Ecto neural progenitor cell (in vitro differentiated cells): ENCODE measurements at regions not wholly inside any gene's neighbourhood (a gene's known extent, or its start where the extent isn't known, plus 50 kb on each side); places are given as distances from the start of the nearest gene placed in this dataset.
"Not testable (repeated sequence)": the region's sequence is repeated elsewhere in the genome, so short reads cannot be mapped to it uniquely, and the experiment has no call there.

Experiments used
- DNase-seq: peaks from one replicate; pipeline ENCODE4 v3.0.0-alpha.2; 2018; ENCODE audit warnings: low spot score

DNA sequence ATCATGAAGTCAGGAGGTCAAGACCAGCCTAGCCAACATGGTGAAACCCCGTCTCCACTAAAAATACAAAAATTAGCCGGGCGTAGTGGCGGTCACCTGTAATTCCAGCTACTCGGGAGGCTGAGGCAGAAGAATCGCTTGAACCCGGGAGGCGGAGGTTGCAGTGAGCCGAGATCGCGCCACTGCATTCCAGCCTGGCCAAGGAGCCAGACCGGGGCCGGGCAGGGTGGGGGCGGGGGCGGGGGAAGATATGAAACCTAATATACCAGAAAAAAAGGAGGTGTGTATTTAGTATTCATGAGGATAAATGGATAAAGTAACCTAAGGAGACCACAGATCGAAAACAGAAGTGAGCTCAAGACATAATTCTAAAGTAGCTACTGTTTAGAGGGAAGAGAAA lies 186.5 kb upstream of the KCND2 start:
- not testable (repeated sequence) for DNase-seq

DNA sequence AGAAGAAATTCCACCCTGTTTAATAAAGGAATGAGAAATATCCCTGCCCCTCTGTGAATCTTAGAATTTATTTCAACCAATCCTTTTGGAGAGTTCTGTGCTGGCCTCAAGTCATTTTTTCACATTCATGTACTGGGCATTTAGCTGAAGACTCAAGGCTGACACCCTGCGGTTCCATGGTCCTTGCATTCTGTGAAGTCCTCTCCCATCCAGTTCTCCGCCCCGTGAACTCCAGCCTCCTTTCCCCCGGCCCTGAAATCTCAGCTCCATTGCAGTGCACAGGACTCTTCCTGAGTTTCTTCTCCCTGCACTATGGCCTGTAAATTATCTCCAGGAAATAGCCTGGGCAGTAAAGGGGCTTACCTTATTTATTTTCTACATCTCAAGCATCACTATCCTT lies 183.0 kb upstream of the KCND2 start:
- no peak for DNase-seq

DNA sequence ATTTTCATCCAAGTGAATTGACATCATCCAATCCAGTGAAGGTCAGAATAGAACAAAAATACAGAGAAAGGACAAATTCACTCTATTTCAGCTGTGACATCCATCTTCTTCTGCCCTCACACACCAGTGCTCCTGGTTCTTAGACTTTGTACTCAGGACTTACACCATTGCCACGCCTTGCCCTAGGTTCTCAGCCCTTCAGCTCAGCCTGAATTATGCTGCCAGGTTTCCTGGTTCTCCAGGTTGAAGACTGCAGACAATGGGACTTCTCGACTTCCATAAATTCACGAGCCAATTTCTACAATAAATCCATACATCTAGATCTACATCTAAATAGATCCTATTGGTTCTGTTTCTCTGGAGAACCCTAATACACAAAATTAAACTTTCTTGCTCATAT lies 181.2 kb upstream of the KCND2 start:
- no peak for DNase-seq

DNA sequence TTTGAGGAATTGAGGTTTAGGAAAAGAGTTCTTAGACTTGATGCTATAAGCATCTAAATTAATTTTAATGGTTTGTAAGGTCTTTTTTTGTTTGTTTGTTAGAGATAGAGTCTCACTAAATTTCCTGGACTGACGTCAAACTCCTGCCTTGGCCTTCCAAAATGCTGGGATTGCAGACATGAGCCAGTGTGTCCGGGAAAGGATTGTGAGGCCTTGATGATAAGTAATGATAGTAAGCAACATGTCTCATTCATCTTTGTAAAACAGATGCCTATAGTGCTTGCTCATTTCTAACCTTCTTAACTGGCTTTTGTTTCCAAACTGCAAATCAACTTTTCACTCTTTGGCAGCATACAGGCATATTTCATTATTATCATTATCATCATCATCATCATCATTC lies 176.0 kb upstream of the KCND2 start:
- DNase-seq = no peak

DNA sequence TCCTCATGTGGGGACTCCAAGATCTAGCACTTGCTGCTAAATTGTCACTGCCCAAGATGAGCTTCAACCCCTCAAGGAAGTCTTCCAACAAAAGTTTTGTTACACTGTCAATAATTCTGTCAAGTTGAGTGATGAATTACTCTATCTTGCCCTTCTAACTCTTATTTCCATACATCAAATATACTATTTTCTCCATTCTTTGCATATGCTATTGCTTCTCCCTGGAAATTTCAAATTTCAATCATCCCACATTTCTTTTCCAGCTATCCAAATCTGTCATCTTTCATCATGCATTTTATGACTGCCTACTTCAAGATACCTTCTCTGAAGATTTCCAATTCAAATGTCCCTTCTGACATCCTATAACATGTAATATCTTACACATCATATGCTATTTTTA lies 175.2 kb upstream of the KCND2 start:
- no peak for DNase-seq

DNA sequence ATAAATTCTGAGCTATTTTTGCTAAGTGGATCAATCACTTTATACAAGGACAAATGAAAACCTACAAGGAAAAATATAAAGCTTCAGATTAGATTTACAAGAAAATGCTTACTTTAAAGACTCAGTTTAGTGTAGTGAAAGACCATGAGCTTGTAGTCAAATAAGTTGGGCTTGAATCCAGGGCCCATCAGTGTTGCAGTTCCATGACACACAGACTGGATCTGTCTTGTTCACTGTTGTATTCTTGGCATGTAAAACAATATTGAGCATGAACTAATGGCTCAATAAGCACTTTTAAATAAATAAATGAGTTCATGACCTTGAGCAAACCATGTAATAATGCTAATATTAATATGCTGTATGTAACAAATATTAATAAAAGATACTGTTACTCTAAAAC lies 164.6 kb upstream of the KCND2 start:
- DNase-seq = no peak

DNA sequence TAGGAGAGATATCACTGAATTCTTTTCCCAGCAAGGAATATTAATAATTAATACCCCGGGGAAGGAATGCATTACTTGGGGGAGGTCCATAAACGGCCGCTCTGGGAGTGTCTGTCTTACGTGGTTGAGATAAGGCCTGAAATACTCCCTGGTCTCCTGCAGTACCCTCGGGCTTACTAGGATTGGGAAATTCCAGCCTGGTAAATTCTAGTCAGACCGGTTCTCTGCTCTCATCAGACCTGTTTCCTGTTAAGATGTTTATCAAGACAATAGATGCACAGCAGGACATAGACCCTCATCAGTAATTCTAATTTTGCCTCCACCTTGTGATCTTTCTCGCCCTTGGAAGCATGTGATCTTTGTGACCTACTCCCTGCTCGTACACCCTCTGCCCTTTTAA lies 162.8 kb upstream of the KCND2 start:
- DNase-seq = no peak

DNA sequence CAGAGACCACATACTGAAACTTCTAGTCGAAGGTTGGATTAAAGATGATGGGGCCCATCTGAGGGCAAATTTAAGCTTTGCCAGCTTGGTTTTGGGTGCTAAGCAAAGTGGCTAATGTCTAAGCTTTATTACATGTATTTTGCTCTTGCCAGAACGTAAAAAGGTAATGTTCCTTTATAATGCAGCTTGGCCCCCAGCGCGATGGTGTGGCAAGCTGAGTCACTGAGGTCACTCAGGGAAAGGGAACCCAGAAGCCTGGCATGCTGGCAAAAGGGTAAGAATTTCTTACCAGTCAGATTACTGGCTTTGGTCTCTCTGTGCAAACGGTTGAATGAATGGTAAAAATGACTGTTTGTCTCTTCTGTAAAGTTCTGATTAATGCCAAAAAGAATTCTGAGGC lies 158.3 kb upstream of the KCND2 start:
- no peak for DNase-seq

DNA sequence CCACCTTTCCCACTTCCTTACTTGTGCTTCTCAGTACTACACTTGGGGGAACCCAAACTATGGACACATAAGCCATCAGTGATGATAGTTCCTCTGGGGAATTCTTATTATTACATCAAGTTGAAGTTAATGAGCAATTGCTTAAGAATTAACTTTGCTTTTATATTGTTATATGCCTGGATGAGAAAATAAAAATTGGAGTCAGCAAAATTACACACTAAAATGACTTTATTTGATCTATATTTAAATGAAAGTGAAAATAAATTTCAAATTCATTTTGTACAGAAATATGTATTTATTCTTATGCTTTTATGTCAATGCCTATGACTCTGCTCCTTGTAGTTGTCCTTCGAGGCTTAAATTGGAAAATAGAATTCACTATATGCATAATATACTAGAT lies 149.4 kb upstream of the KCND2 start:
- DNase-seq = no peak

DNA sequence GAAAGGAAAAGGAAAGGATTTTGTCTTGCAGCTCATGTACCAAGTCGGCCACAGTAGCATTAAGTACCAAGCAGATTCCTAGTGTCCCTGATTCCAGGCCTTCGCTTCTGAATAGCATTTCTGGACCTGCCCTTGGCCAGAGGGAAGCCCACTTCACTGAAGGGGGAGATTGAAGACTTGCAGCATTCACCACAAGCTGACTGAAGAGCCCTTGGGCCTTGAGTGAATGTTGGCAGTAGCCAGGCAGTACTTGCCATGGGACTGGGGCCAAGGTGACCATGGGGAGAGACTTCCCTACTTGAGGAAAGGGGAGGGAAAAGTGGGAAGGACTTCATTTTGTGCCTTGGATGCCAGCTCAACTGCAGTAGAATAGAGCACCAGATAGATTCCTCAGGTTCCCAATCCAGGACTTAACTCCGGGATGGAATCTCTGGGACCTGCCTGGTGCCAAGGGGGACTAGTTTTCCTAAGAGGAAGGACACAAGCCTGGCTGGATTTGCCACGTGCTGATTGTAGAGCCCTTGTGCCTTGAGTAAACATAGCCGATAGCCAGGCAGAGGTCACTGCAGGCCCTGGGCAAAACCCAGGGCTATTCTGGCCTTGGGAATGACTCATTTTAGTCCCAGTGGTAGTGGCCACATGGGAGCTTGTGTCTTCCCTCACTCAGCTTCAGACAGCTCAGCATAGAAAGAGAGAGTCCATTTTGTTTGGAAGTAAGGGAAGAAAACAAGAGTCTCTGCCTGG lies 141.7 kb upstream of the KCND2 start:
- DNase-seq = no peak

DNA sequence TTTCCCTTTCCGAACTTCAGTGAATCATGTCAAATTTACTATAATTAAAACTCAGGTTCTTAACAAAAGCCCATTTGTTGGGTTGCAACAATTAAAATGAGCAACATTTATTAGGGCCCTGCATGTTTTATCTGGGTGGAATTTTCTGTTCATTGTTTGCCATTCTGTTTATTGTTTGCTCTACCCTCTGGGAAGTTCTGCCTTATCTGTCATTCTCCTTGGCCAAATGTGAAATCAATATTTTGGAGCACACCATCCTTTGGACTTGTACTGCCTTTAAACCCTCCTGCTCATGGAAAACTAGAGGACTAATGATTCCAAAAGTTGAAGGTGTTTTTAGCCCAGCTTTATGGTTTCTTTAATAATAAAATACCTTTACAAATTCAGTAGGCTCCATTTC lies 134.5 kb upstream of the KCND2 start:
- DNase-seq = no peak

DNA sequence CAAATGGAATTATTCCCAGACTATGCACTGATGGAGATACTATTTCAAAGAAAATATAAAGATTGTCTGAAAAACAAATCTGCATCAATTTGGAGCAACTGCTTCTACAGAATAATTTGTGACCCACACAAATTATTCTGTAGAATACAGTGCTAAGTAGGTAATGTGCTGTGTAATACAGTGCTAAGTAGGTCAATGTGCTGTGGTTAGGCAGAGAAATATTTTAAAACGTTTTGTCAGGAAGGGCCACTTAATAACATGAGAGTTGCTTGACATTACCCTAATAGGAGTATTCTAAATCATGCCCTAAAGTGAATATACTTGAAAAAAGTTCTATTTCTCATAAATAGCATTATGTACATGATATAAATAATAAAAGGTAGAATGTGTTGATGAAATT lies 116.5 kb upstream of the KCND2 start:
- no peak for DNase-seq

DNA sequence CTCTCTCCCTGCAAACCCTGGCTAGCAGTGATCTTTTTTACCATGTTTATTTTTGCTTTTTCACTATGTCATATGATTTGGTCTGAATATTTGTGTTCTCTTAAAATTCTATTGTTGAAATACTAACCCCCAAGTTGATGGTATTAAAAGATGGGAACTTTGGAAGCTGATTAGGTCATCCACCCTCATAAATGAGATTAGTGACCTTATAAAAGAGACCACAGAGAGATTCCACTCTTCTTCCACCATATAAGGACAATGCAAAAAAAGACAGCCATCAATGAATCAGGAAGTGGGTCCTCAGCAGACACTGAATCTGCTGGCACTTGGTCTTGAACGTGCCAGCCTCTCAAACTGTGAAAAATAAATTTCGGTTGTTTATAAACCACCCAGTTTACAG lies 112.8 kb upstream of the KCND2 start:
- DNase-seq = no peak

DNA sequence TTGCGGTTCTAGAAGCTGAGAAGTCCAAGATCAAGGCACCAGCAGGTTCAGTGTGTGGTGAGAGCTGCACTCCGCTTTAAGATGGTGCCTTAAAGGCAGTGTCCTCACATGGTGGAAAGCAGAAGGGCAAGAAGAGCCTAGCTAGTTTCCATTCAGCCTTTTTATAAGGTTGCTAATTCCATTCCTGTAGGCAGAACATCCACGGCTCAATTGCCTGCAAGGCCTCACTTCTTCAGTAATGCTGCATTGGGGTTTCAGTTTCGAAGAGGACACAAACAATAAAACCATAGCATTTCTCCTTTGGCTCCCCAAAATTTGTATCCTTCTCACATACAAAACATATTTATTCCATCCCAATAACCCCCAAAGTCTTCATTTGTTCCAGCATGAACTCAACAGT lies 109.5 kb upstream of the KCND2 start:
- no peak for DNase-seq

DNA sequence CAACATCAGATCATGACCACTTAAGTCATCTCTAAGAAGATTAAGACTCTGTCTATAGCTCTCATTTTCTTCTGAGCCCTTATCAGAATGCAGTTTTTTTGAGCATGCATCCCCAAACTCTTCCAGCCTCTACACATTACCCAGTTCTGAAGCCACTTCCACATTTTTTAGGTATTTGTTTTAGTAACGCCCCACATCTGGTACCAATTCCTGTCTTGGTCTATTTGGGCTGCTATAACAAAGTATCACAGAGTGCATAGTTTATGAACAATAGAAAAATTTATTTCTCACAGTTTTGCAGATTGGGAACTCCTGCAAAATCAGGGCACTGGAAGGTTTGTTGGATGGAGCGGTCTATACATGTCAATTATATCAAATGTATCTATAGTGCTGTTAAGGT lies 107.7 kb upstream of the KCND2 start:
- no peak for DNase-seq

DNA sequence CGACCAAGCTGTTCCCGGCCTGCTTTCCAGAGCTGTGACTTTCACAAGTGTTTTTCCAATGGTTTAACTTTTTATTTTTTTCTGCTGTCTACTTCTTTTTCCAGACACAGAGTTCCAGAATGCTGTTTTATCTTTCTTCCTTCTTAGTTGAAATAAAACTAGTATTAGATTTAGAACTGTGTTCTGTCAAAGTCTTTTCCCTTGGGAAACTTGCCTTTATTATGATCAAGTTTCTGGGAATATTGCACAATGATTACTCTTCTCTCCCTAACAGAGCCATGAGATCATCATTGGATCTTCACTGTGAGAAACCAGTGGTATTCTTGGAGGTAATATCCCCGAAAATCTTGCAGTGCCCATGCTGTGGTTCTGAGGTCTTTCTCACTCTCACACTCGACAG lies 104.9 kb upstream of the KCND2 start:
- DNase-seq = no peak

DNA sequence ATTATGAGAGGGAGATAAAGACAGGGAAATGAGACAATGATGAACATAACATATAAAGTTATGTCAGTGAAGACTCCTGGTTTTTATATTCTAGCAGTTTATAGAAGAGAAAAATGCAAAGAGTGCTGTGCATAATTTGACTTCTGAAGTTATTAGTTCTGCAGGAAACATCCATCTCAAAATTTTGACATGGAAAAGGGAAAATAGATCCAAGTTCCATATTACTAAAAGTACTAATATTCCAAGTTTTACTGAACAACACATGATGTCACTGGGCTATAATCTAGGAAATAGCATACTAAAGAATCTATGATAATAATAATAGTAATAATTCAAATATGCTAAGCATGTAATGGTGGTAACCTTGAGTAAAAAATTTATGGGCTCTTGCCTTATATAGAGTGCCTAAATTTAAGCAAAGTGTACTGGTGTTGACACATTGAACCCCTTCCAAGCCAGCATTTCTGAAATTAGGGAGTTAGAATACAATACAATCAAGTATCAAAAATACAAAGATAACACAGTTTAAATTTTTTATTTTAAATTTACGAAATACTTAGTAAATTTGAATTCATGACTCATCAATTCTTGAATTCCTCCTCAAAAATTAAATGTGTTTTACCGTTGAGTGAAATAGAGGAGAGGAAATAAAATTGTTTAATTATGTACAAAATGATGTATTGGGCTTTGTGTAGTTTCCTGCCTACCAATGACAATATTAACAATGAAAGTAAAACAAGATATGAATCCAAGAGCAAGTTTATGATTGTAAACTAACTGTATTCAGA lies 102.8 kb upstream of the KCND2 start:
- DNase-seq = no peak

DNA sequence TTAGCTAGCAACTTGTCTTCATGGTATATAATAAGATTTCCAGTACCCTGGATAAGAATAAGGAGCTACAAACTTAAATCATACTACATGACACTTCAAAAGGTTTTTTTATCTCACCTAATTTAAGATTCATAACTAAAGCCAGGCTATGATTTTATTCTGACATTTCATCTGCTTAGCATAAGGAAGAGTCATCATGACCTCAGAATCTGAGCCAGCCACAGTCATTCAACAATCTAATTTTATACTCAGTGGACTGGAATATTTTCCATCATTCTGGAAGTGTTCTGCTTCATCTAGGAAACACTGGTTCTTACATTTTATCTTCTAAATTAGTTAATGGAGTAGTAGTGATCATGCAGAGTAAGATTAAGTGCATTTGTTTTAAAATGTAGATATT lies 102.1 kb upstream of the KCND2 start:
- no peak for DNase-seq

DNA sequence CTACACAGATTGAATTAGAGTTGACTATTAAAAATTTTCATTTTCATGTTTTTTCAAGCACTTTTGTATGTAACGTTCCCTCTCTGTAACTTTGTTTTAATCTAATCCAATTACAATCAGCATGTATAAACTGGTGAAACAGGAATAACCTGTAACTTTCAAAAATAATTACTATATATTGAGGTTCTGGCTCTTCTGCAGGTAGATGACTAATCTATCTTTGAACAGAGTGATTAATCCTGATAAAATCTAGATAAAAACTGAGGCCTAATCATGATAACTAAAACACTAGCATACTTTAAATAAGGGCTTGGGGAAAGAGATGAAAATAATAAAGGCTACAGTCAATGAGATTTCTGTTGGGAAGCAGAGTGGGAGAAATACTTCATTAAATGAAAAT lies 101.6 kb upstream of the KCND2 start:
- no peak for DNase-seq

DNA sequence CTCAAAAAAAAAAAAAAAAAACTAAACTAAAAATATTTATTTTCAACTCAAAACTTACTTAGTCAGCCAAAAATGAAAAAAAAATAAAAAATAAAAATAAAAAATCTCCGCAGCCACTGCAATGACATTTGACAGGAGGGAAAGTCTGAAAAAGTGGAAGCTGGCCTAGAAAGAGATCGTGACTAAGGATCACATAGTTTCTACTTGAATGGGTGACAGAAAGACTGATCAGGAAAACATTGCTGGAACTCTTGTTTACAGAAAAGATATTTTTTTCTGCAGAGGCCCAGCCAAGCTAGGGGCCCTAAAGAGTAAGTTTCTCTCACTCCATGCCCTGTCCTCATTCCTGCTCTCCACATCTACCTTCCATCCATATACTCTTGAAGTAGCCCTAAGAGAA lies 92.8 kb upstream of the KCND2 start:
- DNase-seq = no peak

DNA sequence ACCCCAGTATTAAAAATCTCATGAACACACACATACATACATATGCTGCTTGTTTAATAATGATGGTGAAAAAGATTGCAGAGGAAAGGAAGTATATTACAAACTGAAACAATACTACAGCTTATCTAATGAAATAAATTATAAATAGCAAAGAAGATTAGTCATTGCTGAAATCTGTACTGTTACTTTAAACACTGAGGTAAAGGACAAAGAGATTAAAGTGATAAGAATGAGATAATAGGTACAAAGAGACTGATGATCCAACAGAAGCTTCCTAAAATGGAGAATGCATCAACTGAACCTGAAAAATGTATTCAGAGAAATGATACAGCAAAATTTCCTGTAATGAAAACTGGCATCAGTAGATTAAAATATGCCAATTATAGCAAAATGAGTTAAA lies 91.5 kb upstream of the KCND2 start:
- no peak for DNase-seq

DNA sequence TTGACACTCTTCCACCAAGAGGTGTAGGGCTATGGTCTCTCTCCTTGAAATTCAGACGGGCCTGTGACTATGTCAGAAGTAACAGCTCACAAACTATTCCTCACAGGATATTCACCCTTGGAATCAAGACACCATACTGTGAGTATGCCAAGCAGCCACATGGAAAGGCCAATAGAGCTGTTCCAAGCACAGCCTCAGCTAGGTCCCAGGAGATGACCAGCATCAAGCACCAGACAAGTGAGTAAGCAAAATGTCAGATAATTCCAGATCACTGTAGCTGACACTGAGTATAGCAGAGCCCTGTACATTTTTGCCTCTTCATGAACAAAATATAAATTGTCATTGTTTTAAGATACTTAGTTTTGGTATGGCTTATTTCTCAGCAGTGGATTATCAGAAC lies 88.1 kb upstream of the KCND2 start:
- DNase-seq = no peak

DNA sequence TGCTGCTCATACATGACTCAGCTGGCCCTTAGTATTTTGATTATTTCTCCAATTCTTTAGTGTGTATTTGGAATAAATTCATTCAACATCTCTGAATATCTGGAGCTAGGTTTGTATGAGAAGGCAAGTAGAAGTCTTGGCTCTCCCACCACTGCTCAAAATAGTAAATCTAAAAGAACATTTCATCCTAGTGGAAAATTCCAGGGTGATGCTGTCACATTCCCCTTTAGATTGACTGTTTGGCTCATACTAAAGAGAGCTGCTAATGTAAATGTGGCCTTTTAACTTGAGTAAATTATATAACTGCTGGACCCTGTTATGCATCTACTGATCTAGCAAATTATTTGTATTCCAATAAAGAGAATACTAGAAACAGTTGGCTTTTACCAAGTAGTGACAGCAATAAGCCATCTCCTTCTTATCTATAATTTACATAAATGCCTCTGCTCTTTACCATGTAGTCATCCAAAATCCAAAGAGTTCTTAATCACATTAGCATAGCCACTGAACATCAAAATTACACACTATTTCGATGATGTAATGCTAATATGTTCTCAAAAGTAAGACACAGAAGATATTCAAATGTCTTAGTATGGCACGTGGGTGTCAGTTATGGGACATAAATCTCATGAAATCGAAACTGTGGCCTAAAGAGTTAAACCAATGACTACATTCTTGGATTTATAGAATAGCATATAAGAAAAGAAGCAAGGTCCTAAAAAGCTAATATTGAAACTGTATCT lies 86.9 kb upstream of the KCND2 start:
- DNase-seq = no peak
